Heart left ventricle (tissue), 13 donors: ENCODE measurements at regions not wholly inside any gene's neighbourhood (a gene's known extent, or its start where the extent isn't known, plus 50 kb on each side); places are given as distances from the start of the nearest gene placed in this dataset.

ENCODE experiments used
- POLR2A ChIP-seq, 2 donors: fragments of 450-650 bp; IDR thresholded peaks; one replicate each; pipeline ENCODE4 v1.6.1; 2017; ENCODE audit warnings: antibody characterized with exemption in 2 of 2, mild to moderate bottlenecking in 2 of 2, moderate library complexity in 2 of 2
- TF ChIP-seq, protein P1 (sequence below), 12 donors: fragments of 200-600 bp; sonication (generic) in 4 of 12; IDR thresholded peaks; one replicate each; pipeline versions ENCODE4 v1.5.0 to v1.8.0; 2018 to 2022; ENCODE audit warnings: antibody characterized with exemption in 12 of 12, mild to moderate bottlenecking in 5 of 12
- donor health status: ischemic (EF 13 %, LVEDD 7.1; RV severe dilation, severe dysfunction).
- donor health status: DM: no; HTN: yes; CAD: no.
- donor health status: DM: no; HTN: no; CAD: no.
- donor health status: ischemic (EF 25% LVEDD 6.9; RV normal size, moderate dysfunction).
- donor health status: ischemic (EF 25% LVEDD 5.7; RV mildly dilated, moderate dysfunction).
- donor health status: ischemic (EF 35%, LVEDD 5.7; RV mildly dilated, moderate dysfunction).
- donor health status: nonischemic (EF 11% LVEDD 7.7; RV severe dilation, severe dysfunction).
- donor health status: DM: yes; HTN: yes; CAD: no.
- donor health status: PGD.
- donor health status: ischemic (EF 29% LVEDD 5.4; RV normal size, mild dysfunction).
- donor health status: nonischemic (EF 23%, LVEDD 6.1; RV moderate dilation, normal function).

- TF ChIP-seq, protein P1, sequence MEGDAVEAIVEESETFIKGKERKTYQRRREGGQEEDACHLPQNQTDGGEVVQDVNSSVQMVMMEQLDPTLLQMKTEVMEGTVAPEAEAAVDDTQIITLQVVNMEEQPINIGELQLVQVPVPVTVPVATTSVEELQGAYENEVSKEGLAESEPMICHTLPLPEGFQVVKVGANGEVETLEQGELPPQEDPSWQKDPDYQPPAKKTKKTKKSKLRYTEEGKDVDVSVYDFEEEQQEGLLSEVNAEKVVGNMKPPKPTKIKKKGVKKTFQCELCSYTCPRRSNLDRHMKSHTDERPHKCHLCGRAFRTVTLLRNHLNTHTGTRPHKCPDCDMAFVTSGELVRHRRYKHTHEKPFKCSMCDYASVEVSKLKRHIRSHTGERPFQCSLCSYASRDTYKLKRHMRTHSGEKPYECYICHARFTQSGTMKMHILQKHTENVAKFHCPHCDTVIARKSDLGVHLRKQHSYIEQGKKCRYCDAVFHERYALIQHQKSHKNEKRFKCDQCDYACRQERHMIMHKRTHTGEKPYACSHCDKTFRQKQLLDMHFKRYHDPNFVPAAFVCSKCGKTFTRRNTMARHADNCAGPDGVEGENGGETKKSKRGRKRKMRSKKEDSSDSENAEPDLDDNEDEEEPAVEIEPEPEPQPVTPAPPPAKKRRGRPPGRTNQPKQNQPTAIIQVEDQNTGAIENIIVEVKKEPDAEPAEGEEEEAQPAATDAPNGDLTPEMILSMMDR (IDR thresholded peaks at IDR 0.05): no peak
- no peak for TF ChIP-seq POLR2A (IDR thresholded peaks at IDR 0.05)
These were observed 62.4 kb upstream of the BMAL1 start for GRCh38 chr11:13215149-13215548.
